ENCODE measurements at regions not wholly inside any gene's neighbourhood (a gene's known extent, or its start where the extent isn't known, plus 50 kb on each side); places are given as distances from the start of the nearest gene placed in this dataset.

GRCh38 chr5:25948278-25948677 is 1090.1 kb downstream of the CDH9 start:
- Mint-ChIP-seq H3K27me3 (no peaks in the 10 kb centered on the region), H3K36me3 (ENCODE audit: low read depth) (no peaks in the 10 kb centered on the region), H3K4me1 (no peaks in the 10 kb centered on the region), H3K4me3 (no peak overlapping the region), H3K27ac (no peak overlapping the region)
- DNase-seq (no peak), ATAC-seq (no peak)
- no peaks in the 10 kb centered on the region for H3K9me3 ChIP-seq (ENCODE audit: control insufficient read depth, low read length, poor library complexity, severe bottlenecking)

GRCh38 chr5:25944786-25945185 is 1093.6 kb downstream of the CDH9 start:
- H3K36me3 Mint-ChIP-seq (ENCODE audit: low read depth): no peaks in the 10 kb centered on the region
- no peaks in the 10 kb centered on the region for H3K9me3 ChIP-seq (ENCODE audit: control insufficient read depth, low read length, poor library complexity, severe bottlenecking)
- no peak for DNase-seq
- H3K27me3 Mint-ChIP-seq: no peaks in the 10 kb centered on the region
- no peaks in the 10 kb centered on the region for H3K4me1 Mint-ChIP-seq
- no peak for ATAC-seq
- no peak overlapping the region for H3K27ac Mint-ChIP-seq
- H3K4me3 Mint-ChIP-seq: no peak overlapping the region

GRCh38 chr5:25909163-25909562 is 1129.2 kb downstream of the CDH9 start:
- Mint-ChIP-seq H3K4me3 (no peak overlapping the region), H3K4me1 (no peaks in the 10 kb centered on the region), H3K27me3 (no peaks in the 10 kb centered on the region), H3K36me3 (ENCODE audit: low read depth) (no peaks in the 10 kb centered on the region), H3K27ac (no peak overlapping the region)
- H3K9me3 ChIP-seq (ENCODE audit: control insufficient read depth, low read length, poor library complexity, severe bottlenecking): no peaks in the 10 kb centered on the region
- no peak for DNase-seq
- no peak for ATAC-seq

- no peak for ATAC-seq
- no peaks in the 10 kb centered on the region for H3K9me3 ChIP-seq (ENCODE audit: control insufficient read depth, low read length, poor library complexity, severe bottlenecking)
- no peak overlapping the region for H3K4me3 Mint-ChIP-seq
- no peaks in the 10 kb centered on the region for H3K27me3 Mint-ChIP-seq
- no peak for DNase-seq
- no peaks in the 10 kb centered on the region for H3K4me1 Mint-ChIP-seq
- no peaks in the 10 kb centered on the region for H3K36me3 Mint-ChIP-seq (ENCODE audit: low read depth)
- H3K27ac Mint-ChIP-seq: no peak overlapping the region
These were observed 1132.7 kb downstream of the CDH9 start for GRCh38 chr5:25905646-25906045.

- Mint-ChIP-seq H3K27me3 (no peaks in the 10 kb centered on the region), H3K27ac (no peak overlapping the region), H3K36me3 (ENCODE audit: low read depth) (no peaks in the 10 kb centered on the region), H3K4me1 (no peaks in the 10 kb centered on the region), H3K4me3 (no peak overlapping the region)
- no peaks in the 10 kb centered on the region for H3K9me3 ChIP-seq (ENCODE audit: control insufficient read depth, low read length, poor library complexity, severe bottlenecking)
- DNase-seq (no peak), ATAC-seq (no peak)
These were observed 1146.2 kb downstream of the CDH9 start for GRCh38 chr5:25892211-25892610.

- Mint-ChIP-seq H3K4me1 (no peaks in the 10 kb centered on the region), H3K36me3 (ENCODE audit: low read depth) (no peaks in the 10 kb centered on the region), H3K27me3 (no peaks in the 10 kb centered on the region), H3K4me3 (no peak overlapping the region), H3K27ac (no peak overlapping the region)
- ATAC-seq (no peak), DNase-seq (no peak)
- H3K9me3 ChIP-seq (ENCODE audit: control insufficient read depth, low read length, poor library complexity, severe bottlenecking): no peaks in the 10 kb centered on the region
These were observed 1146.7 kb downstream of the CDH9 start for GRCh38 chr5:25891691-25892090.

- ATAC-seq: no peak
- no peak for DNase-seq
- H3K9me3 ChIP-seq (ENCODE audit: control insufficient read depth, low read length, poor library complexity, severe bottlenecking): no peaks in the 10 kb centered on the region
- Mint-ChIP-seq H3K36me3 (ENCODE audit: low read depth) (no peaks in the 10 kb centered on the region), H3K27ac (no peak overlapping the region), H3K4me1 (no peaks in the 10 kb centered on the region), H3K4me3 (no peak overlapping the region), H3K27me3 (no peaks in the 10 kb centered on the region)
These were observed 1156.9 kb downstream of the CDH9 start for GRCh38 chr5:25881318-25882036.

GRCh38 chr5:25863811-25864210 is 1174.6 kb downstream of the CDH9 start:
- Mint-ChIP-seq H3K36me3 (ENCODE audit: low read depth) (no peaks in the 10 kb centered on the region), H3K27ac (no peak overlapping the region)
- no peak for DNase-seq

GRCh38 chr5:25862276-25862675 is 1176.1 kb downstream of the CDH9 start:
- H3K9me3 ChIP-seq (ENCODE audit: control insufficient read depth, low read length, poor library complexity, severe bottlenecking): no peaks in the 10 kb centered on the region
- H3K4me3 Mint-ChIP-seq: no peak overlapping the region
- no peak for ATAC-seq
- no peak overlapping the region for H3K27ac Mint-ChIP-seq
- H3K4me1 Mint-ChIP-seq: no peaks in the 10 kb centered on the region
- no peaks in the 10 kb centered on the region for H3K36me3 Mint-ChIP-seq (ENCODE audit: low read depth)
- no peaks in the 10 kb centered on the region for H3K27me3 Mint-ChIP-seq
- no peak for DNase-seq

More at GRCh38 chr5:25863811-25864210, 1174.6 kb downstream of the CDH9 start:
- no peak for ATAC-seq
- Mint-ChIP-seq H3K4me1 (no peaks in the 10 kb centered on the region), H3K4me3 (no peak overlapping the region), H3K27me3 (no peaks in the 10 kb centered on the region)
- no peaks in the 10 kb centered on the region for H3K9me3 ChIP-seq (ENCODE audit: control insufficient read depth, low read length, poor library complexity, severe bottlenecking)

- H3K36me3 Mint-ChIP-seq (ENCODE audit: low read depth): no peaks in the 10 kb centered on the region
- no peak for ATAC-seq
- H3K27ac Mint-ChIP-seq: no peak overlapping the region
- no peak for DNase-seq
- H3K4me1 Mint-ChIP-seq: no peaks in the 10 kb centered on the region
- H3K27me3 Mint-ChIP-seq: no peaks in the 10 kb centered on the region
- H3K4me3 Mint-ChIP-seq: no peak overlapping the region
- H3K9me3 ChIP-seq (ENCODE audit: control insufficient read depth, low read length, poor library complexity, severe bottlenecking): no peaks in the 10 kb centered on the region
These were observed 1180.4 kb downstream of the CDH9 start for GRCh38 chr5:25858019-25858418.

- Mint-ChIP-seq H3K27me3 (no peaks in the 10 kb centered on the region), H3K4me3 (no peak overlapping the region), H3K4me1 (no peaks in the 10 kb centered on the region), H3K36me3 (ENCODE audit: low read depth) (no peaks in the 10 kb centered on the region), H3K27ac (no peak overlapping the region)
- ATAC-seq (no peak), DNase-seq (no peak)
- H3K9me3 ChIP-seq (ENCODE audit: control insufficient read depth, low read length, poor library complexity, severe bottlenecking): no peaks in the 10 kb centered on the region
These were observed 1187.1 kb downstream of the CDH9 start for GRCh38 chr5:25851301-25851700.

GRCh38 chr5:25850581-25850980 is 1187.8 kb downstream of the CDH9 start:
- Mint-ChIP-seq H3K4me1 (no peaks in the 10 kb centered on the region), H3K27ac (no peak overlapping the region), H3K27me3 (no peaks in the 10 kb centered on the region), H3K4me3 (no peak overlapping the region), H3K36me3 (ENCODE audit: low read depth) (no peaks in the 10 kb centered on the region)
- DNase-seq (no peak), ATAC-seq (no peak)
- no peaks in the 10 kb centered on the region for H3K9me3 ChIP-seq (ENCODE audit: control insufficient read depth, low read length, poor library complexity, severe bottlenecking)

- Mint-ChIP-seq H3K4me3 (no peak overlapping the region), H3K27me3 (no peaks in the 10 kb centered on the region), H3K27ac (no peak overlapping the region), H3K36me3 (ENCODE audit: low read depth) (no peaks in the 10 kb centered on the region), H3K4me1 (no peaks in the 10 kb centered on the region)
- no peak for DNase-seq
- ATAC-seq: no peak
- H3K9me3 ChIP-seq (ENCODE audit: control insufficient read depth, low read length, poor library complexity, severe bottlenecking): no peaks in the 10 kb centered on the region
These were observed 1189.1 kb downstream of the CDH9 start for GRCh38 chr5:25849270-25849669.

- H3K36me3 Mint-ChIP-seq (ENCODE audit: low read depth): no peaks in the 10 kb centered on the region
- H3K27ac Mint-ChIP-seq: no peak overlapping the region
- no peak for DNase-seq
- no peak overlapping the region for H3K4me3 Mint-ChIP-seq
- H3K27me3 Mint-ChIP-seq: no peaks in the 10 kb centered on the region
- no peak for ATAC-seq
- H3K4me1 Mint-ChIP-seq: no peaks in the 10 kb centered on the region
- no peaks in the 10 kb centered on the region for H3K9me3 ChIP-seq (ENCODE audit: control insufficient read depth, low read length, poor library complexity, severe bottlenecking)
These were observed 1178.6 kb upstream of the CDH10 start for GRCh38 chr5:25823330-25823873.
